Suprapubic skin (tissue), 3 donors: ENCODE measurements at regions not wholly inside any gene's neighbourhood (a gene's known extent, or its start where the extent isn't known, plus 50 kb on each side); places are given as distances from the start of the nearest gene placed in this dataset.

Experiments used
- POLR2A ChIP-seq, 2 donors: fragments of 450-650 bp; IDR thresholded peaks; one replicate each; pipeline ENCODE4 v1.6.1; 2017; ENCODE audit warnings: antibody characterized with exemption in 2 of 2, mild to moderate bottlenecking in 2 of 2, moderate library complexity in 2 of 2
- TF ChIP-seq, protein P1 (sequence below), 2 donors: fragments of 200-600 bp in 1 of 2; fragments of 450-650 bp in 1 of 2; sonication (generic) in 1 of 2; IDR thresholded peaks; one replicate each; pipeline ENCODE4 v1.5.1; 2016 to 2019; ENCODE audit warnings: antibody characterized with exemption in 2 of 2, mild to moderate bottlenecking in 1 of 2, moderate library complexity in 1 of 2

DNA sequence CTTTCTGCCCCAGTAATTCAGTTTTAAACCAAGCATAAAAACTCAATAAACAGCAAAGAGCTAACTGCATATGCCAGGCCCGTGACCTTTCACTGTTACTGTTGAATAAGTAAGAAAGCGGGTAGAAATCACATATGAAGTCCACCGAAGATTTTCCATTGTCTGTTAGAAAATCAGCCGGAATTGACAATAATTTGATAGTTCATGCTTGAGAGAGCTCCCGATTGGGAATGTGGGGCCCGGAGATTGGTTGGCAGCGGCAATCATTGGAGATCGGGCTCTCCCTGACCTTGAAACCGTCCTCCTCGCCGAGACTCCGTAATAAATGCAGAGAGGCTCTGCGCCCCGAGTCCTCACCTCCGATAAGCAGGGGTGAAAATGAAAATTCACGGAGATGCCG is 709.6 kb downstream of the BRD1 start:
- TF ChIP-seq POLR2A (IDR thresholded peaks at IDR 0.05) = no peak
- TF ChIP-seq, protein P1, sequence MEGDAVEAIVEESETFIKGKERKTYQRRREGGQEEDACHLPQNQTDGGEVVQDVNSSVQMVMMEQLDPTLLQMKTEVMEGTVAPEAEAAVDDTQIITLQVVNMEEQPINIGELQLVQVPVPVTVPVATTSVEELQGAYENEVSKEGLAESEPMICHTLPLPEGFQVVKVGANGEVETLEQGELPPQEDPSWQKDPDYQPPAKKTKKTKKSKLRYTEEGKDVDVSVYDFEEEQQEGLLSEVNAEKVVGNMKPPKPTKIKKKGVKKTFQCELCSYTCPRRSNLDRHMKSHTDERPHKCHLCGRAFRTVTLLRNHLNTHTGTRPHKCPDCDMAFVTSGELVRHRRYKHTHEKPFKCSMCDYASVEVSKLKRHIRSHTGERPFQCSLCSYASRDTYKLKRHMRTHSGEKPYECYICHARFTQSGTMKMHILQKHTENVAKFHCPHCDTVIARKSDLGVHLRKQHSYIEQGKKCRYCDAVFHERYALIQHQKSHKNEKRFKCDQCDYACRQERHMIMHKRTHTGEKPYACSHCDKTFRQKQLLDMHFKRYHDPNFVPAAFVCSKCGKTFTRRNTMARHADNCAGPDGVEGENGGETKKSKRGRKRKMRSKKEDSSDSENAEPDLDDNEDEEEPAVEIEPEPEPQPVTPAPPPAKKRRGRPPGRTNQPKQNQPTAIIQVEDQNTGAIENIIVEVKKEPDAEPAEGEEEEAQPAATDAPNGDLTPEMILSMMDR (IDR thresholded peaks at IDR 0.05) = no peak
